ENCODE measurements at regions not wholly inside any gene's neighbourhood (a gene's known extent, or its start where the extent isn't known, plus 50 kb on each side); places are given as distances from the start of the nearest gene placed in this dataset.

GRCh38 chr6:164826831-164827468 is 482.5 kb downstream of the C6orf118 start:
- TF ChIP-seq EP300 (conservative IDR thresholded peaks at IDR 0.05; ENCODE audit: poor library complexity, severe bottlenecking) (no peak), CTCF (IDR thresholded peaks at IDR 0.05; ENCODE audit: poor library complexity, severe bottlenecking) (no peak), EZH2 (IDR thresholded peaks at IDR 0.05; ENCODE audit: borderline replicate concordance, insufficient read depth, low read length, poor library complexity, severe bottlenecking) (no peak), RAD21 (conservative IDR thresholded peaks at IDR 0.05) (no peak), SMC3 (conservative IDR thresholded peaks at IDR 0.05; ENCODE audit: poor library complexity) (no peak), MXI1 (conservative IDR thresholded peaks at IDR 0.05; ENCODE audit: poor library complexity, severe bottlenecking) (no peak), TAF1 (IDR thresholded peaks at IDR 0.05; ENCODE audit: low read depth) (no peak), POLR2AphosphoS5 (IDR thresholded peaks at IDR 0.05) (no peak), REST (IDR thresholded peaks at IDR 0.05; ENCODE audit: borderline replicate concordance) (no peak)

Data from neural cell (in vitro differentiated cells).